ENCODE measurements at regions not wholly inside any gene's neighbourhood (a gene's known extent, or its start where the extent isn't known, plus 50 kb on each side); places are given as distances from the start of the nearest gene placed in this dataset.

GRCh38 chr5:91315701-91316100, 67.4 kb downstream of the ARRDC3 start:
- TF ChIP-seq CTCF (IDR thresholded peaks at IDR 0.05) = no peak

- TF ChIP-seq CTCF (IDR thresholded peaks at IDR 0.05) = no peak
Measured at GRCh38 chr5:91313757-91314673, 69.1 kb downstream of the ARRDC3 start.

- no peak for TF ChIP-seq CTCF (IDR thresholded peaks at IDR 0.05)
Measured at GRCh38 chr5:91312698-91313097, 70.4 kb downstream of the ARRDC3 start.

GRCh38 chr5:91311697-91312501, 71.2 kb downstream of the ARRDC3 start:
- TF ChIP-seq CTCF (IDR thresholded peaks at IDR 0.05) = no peak

- TF ChIP-seq CTCF (IDR thresholded peaks at IDR 0.05) = no peak
Measured at GRCh38 chr5:91311168-91311696, 71.9 kb downstream of the ARRDC3 start.

- no peak for TF ChIP-seq CTCF (IDR thresholded peaks at IDR 0.05)
Measured at GRCh38 chr5:91307048-91307447, 76.1 kb downstream of the ARRDC3 start.

- TF ChIP-seq CTCF (IDR thresholded peaks at IDR 0.05) = no peak
Measured at GRCh38 chr5:91306497-91306896, 76.6 kb downstream of the ARRDC3 start.
